HL-60 (cell line): ENCODE measurements at regions not wholly inside any gene's neighbourhood (a gene's known extent, or its start where the extent isn't known, plus 50 kb on each side); places are given as distances from the start of the nearest gene placed in this dataset.

Source experiments
- DNase-seq, 2 experiments: peaks; one replicate each; pipeline ENCODE4 v3.0.0-alpha.2; 2010 to 2020; ENCODE audit warnings: low read depth in 1 of 2, low spot score in 1 of 2
- H3K27ac ChIP-seq: fragments of 250-450 bp; sonication (Bioruptor Pico); replicated peaks from 2 replicates; pipeline ENCODE4 v1.5.1; 2020; ENCODE audit warnings: mild to moderate bottlenecking, moderate library complexity
- H3K27me3 ChIP-seq: fragments of 250-450 bp; sonication (Bioruptor Pico); 2 replicates; pipeline ENCODE4 v1.5.1; 2021; ENCODE audit warnings: mild to moderate bottlenecking, moderate library complexity; ENCODE audit not compliant: insufficient read depth, poor library complexity, severe bottlenecking
- H3K4me3 ChIP-seq: replicated peaks from 2 replicates; pipeline ENCODE4 v1.5.1; 2011; ENCODE audit warnings: mild to moderate bottlenecking, control low read depth, low read length; ENCODE audit not compliant: insufficient read depth
- CTCF ChIP-seq: IDR thresholded peaks from one replicate; pipeline ENCODE4 v1.5.1; 2011; ENCODE audit warnings: low read length, control low read depth, inconsistent platforms; ENCODE audit not compliant: insufficient read depth
- GABPA ChIP-seq: IDR thresholded peaks from 2 replicates; pipeline ENCODE4 v1.6.1; 2012; ENCODE audit warnings: low read depth
- POLR2AphosphoS5 ChIP-seq: IDR thresholded peaks from 2 replicates; pipeline ENCODE4 v1.6.1; 2012; ENCODE audit warnings: low read depth
- REST ChIP-seq: IDR thresholded peaks from 2 replicates; pipeline ENCODE4 v1.6.1; 2012; ENCODE audit warnings: low read depth; ENCODE audit not compliant: insufficient replicate concordance
- SPI1 ChIP-seq: IDR thresholded peaks from 2 replicates; pipeline ENCODE4 v1.6.1; 2012; ENCODE audit warnings: low read depth, mild to moderate bottlenecking, borderline replicate concordance

DNA sequence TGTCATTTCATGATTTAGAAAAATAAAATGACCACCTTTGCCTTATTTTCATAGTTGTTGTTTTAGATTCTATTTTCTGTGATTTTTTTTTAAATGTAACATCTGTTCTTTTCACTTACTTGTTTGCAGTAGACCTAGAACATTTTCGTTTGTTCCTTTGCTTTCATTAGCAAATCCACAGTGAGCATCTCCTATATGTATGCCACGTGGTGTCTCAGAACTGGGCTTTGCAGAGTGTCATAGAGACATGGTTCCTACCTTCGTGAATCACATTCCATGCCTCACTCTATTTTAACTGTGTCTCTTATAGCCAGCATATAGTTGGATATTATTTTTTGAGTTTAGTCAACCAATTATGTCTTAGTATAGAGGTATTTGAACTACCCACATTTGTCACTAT lies 118.2 kb downstream of the KLF13 start:
- Histone ChIP-seq H3K27me3 (no peaks in the 10 kb centered on the region), H3K4me3 (no peak overlapping the region), H3K27ac (no peak overlapping the region)
- TF ChIP-seq SPI1 (no peak), REST (no peak), POLR2AphosphoS5 (no peak), CTCF (no peak), GABPA (no peak)
- DNase-seq, result no peak

DNA sequence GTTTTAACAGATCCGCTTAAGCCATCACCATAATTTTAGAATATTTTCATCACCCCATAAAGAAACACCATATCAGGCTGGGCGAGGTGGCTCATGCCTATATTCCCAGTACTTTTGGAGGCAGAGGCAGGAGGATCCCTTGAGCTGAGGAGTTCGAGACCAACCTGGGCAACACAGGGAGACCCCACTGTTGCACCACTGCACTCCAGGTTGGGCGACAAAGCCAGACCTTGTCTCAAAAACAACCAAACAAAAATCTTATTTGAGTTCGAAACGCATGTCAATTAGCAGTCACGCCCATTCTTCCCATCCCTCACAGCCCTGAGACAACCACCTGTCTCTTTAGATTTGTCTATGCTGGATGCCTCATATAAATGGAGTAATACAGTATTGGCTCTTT lies 119.9 kb downstream of the KLF13 start:
- no peak for TF ChIP-seq GABPA
- no peak for TF ChIP-seq CTCF
- TF ChIP-seq REST, result no peak
- TF ChIP-seq POLR2AphosphoS5, result no peak
- TF ChIP-seq SPI1, result no peak
- no peak overlapping the region for H3K4me3 ChIP-seq
- no peaks in the 10 kb centered on the region for H3K27me3 ChIP-seq
- DNase-seq, result no peak
- H3K27ac ChIP-seq, result no peak overlapping the region

GRCh38 chr15:31447931-31448634 lies 121.4 kb downstream of the KLF13 start:
- Histone ChIP-seq H3K27ac (no peak overlapping the region), H3K4me3 (no peak overlapping the region), H3K27me3 (no peaks in the 10 kb centered on the region)
- no peak for TF ChIP-seq CTCF
- TF ChIP-seq GABPA, result no peak
- no peak for TF ChIP-seq SPI1
- no peak for DNase-seq

GRCh38 chr15:31448635-31448979 lies 122.0 kb downstream of the KLF13 start:
- H3K4me3 ChIP-seq, result no peak overlapping the region
- no peak for DNase-seq
- H3K27ac ChIP-seq, result no peak overlapping the region
- no peaks in the 10 kb centered on the region for H3K27me3 ChIP-seq
- TF ChIP-seq CTCF (no peak), GABPA (no peak), SPI1 (no peak), REST (no peak), POLR2AphosphoS5 (no peak)
